HG02938 (cell line): ENCODE measurements at regions not wholly inside any gene's neighbourhood (a gene's known extent, or its start where the extent isn't known, plus 50 kb on each side); places are given as distances from the start of the nearest gene placed in this dataset.

ENCODE experiments used
- ATAC-seq: cut with Tn5 transposase; IDR thresholded peaks from one replicate; pipeline ENCODE4 v1.9.1; 2021; ENCODE audit warnings: mild to moderate bottlenecking, moderate library complexity; ENCODE audit not compliant: unreplicated experiment

DNA sequence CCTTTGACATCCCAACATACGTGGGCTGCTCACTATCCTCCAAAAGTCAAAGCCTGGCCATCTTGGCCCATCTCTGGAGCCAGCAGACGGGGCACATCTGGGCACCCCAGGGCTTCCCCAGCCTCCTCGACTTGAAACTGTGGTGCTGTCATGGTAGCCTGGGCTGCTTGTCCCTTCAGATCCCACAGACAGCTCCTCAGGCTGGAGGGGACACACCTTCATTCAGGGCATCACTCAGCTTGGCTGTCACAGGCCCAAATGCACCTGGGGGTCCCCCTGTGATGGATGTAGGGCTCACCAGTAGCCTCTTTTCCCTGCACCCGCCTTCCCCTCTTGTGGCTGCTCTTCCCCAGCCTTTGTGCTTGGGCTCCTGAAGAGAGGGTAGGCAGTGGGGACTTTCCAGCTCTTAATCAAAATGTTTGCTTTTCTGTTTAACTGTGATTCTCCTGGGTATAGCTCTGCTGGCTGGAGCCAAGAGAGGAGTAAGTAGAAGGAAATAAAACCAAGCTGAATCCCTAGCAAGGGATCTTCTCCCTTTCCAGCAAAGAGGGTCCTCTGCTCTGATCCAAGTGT is 92.3 kb downstream of the GYPC start:
- no peak for ATAC-seq

DNA sequence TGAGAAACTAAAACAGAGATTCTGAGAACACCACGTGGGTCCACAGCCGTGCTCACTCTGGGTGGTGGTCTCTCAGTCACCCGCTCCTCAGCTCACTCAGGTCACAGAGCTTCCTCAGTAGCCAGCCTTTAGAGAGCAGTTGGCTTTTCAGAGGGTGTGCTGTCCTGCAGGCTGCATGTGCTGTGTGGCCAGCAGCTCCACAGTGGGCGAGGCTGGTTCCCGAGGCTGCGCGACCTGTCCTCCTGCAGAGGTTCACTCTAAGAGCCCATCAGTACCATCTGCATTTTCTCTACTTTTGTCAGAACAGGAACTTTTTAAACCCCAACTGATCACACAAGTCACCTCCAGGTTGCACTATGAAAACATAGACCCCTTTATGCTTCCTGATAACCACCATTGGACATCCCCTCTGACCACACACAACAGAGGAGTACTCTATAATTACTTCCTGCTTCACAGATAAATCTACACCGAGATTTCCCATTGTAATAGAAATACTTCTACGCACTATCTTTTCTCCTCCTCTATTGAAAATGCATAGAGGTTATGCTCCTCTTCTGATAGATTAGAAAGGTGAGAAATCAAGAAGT is 93.1 kb downstream of the GYPC start:
- peak; percentile 14 for ATAC-seq

GRCh38 chr2:126749537-126749936 is 93.6 kb downstream of the GYPC start:
- ATAC-seq: peak; percentile 53

DNA sequence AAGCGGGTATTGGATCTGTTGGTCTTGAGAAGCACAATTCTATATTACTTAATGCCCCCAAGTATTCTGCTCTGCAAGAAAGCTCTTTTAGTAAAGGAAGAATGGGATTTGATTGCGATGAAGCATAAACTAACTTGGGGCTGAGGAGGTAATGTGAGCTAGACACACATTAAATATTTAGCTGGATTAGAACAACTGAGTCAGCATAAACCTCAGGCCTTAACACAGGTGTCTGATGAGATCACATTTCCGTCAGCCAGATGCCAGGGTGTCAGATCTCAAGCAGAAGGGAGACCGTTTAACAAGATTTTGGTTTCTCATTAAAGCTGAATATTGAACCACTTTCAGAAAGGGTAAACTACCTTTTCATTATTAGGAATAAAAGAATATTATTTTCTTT is 94.5 kb downstream of the GYPC start:
- no peak for ATAC-seq

- ATAC-seq: no peak
Observed at GRCh38 chr2:126751477-126751876, 95.5 kb downstream of the GYPC start.

- ATAC-seq: no peak
Observed at GRCh38 chr2:126752876-126753275, 96.9 kb downstream of the GYPC start.

DNA sequence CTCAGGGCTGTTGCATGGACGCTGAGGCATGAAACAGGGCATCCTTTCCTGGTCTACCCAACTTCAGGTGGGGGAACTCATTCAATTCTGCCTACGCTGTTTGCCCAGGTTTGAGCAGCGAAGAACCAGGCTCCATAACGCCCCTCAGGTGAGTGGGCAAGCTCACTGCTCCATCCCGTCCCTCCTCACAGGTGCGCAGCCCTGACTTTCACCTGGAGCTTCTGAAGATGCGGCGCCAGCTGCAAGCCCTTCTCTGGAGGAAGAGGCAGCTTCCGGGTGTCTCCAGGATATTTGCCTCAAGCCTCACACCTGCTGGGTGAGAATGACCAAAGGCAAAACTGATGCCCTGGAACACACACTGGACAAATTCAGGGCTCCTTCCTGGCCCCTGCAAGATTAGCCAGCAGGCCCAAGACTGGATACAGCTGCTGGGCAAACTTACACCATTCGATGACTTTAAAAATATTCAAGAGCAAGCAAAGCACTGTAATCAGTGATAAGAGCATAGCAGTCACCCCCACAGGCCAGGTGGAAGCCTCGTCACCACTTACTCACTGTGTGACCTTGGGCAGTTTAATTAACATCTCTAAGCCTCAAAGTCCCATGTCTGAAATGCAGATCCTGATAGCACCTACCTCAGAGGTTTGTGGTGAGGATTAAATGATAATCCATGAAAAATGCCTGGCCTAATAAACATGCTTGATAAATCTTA is 97.7 kb downstream of the GYPC start:
- ATAC-seq: no peak

DNA sequence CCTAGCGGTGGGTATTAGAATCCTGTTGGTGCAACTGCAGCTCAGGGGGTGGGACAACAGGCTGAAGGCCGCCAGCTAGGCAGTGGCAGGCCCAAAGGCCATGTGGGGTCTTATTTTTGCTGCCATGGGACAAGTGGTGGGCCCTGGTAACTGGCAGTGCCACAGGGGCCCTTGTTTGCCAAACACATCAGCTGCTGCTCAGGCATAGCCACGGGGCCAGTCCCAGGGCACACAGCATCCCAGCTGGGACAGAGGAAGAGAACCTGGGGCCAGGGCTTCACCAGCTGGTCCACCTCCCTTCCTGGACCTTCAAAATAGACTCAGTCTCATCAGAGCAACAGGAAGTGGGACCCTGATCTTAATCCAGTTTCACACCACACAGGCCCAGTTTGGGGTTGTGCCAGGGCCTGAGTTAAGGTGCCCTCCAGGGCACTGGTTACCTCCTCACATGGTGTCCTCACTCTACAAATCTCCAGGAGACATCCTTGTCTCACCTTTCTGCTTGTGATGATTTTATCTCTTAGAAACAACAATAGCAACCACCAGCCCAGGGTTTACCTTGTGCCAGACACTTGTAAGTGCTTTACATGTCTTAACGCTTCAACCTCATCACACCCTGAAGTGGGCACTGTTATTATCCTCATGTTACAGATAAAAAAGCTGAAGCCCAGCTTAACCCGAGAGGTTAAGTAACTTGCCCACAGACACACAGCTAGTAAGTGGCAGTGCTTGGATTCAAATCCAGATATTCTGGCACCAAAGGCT is 98.5 kb downstream of the GYPC start:
- ATAC-seq: no peak

DNA sequence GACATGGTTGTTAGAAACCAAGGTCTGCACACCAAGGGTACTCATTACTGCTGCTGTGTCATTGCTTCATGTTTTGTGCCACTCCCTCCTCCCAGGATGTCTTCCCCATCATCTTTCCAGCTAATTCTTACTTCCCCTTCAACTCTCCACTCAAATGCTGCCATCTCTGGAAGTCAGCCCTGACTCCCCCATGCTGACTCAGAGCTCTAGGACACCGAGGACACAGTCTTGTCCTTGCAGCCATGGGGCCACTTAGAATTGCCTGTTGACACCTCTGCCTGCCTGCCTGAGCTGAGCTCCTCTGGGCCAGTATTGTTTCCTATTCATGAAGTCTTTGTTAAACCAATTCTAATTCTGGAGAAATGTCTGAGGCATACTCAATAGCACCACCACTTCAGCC is 100.2 kb downstream of the GYPC start:
- ATAC-seq: no peak

GRCh38 chr2:126761256-126761980 is 105.5 kb downstream of the GYPC start:
- ATAC-seq: no peak

DNA sequence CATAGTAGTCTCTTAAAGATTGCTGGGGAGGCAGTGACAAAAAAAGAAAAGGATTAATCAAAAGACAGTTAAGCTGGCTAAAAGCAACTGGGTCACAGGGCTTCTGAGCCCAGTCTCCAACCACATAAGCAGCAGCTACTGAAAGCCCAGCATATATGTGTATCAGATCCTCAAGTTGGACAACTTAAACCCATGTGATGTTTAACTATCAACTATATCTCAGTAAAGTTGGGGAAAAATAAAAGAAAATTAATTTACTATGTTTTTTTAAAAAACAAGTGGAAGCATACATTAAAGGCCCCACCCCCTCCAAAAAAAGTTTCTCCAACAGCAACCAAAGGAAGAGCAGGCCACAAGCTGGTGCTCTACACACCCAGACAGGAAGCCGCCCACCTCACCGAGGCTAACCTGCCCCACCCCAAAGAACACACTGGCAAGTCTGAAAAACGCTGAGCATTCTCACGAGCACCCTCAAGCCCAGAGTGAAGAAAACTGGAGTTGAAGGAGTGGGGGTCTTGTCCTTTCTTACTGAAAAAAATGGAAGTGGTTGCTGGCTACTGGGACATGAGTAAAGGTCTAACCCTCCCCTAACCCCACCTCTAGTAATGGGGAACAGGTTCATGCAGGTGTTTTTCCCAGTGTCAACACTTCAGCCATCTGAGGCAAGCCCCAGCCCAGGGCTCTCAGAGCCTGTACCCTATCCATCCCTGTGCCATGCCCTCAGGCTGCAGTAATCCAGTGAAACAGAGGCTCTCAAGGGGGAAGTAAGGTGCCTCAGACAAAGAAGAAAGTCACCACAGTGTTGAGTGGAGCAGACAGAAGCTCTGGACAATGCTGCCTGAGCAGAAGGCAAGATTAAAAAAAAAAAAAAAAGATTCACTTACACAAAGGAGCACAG is 106.3 kb downstream of the GYPC start:
- ATAC-seq: no peak

GRCh38 chr2:126764686-126765265 is 108.8 kb downstream of the GYPC start:
- no peak for ATAC-seq

- no peak for ATAC-seq
Observed at GRCh38 chr2:126765395-126765794, 109.4 kb downstream of the GYPC start.

DNA sequence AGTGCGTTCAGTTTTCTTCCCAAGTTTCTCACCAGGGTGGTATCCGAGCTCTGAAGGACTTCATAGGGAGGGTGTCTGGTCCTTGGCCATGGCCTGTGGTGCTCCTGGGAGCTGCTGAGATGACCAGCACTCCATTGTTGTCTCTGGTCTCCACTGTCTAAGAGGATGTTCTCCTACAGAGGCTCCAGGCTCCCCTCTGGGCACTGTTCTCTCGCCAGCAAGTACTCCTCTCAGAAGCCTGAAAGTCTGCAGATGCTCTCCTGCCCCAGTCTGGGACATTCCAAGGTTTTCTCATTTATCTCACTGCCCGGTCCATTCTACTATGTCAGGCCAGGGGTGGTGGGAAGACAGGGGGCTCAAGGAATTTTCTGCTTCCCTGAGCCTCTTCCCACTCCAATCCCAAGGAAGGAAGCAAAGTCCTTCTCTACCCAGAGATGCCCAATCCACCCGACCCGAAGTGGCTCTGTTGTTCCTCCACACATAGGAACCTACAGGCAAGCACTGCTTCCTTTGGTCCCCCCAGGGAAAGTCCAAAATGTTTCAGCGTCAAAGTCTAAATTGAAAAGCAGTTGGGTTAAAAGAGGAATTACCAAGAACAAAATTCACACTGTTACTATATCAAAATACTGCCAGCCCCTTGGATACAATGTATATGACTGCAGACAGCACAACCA is 110.5 kb downstream of the GYPC start:
- ATAC-seq: no peak

- ATAC-seq: no peak
Observed at GRCh38 chr2:126766969-126767296, 111.0 kb downstream of the GYPC start.

- no peak for ATAC-seq
Observed at GRCh38 chr2:126769118-126769517, 113.2 kb downstream of the GYPC start.

DNA sequence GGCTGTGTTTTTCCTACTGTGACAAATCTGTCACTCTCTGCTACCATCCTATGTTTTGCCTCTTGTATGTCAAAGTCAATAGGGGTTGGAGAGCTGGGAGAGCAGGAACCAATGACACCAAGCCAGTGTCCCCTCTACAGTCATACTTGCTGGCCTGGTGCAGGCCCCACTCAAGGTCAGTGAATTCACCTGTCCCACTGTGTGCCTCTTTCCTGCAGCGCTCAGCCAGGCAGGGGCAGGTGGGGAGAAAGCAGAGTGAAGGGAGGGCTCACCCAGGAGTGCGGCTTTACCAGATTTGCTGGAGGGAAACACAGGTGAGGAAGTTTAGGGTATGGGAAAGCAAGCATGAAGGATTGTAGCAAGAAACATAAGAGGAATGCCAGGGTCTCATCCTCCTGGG is 114.5 kb downstream of the GYPC start:
- ATAC-seq: no peak

DNA sequence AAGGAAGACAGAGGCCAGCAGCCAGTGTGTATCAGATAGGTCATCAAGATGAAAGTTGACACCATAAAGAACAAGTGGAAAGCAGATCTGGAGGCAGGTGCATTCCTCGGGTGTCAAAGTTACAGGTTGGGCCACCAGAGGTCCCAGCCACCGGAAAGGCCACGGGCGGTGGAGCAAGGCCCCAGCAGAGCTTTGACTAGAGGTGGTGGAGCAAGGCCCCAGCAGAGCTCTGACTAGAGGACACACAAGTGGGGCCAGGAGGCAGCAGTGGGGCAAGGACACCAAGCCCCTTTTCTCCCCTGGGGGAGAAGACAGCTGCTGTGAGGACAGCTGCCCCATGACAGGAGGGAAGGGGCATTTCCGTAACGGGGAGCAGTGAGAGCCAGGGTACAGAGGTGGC is 115.1 kb downstream of the GYPC start:
- no peak for ATAC-seq

DNA sequence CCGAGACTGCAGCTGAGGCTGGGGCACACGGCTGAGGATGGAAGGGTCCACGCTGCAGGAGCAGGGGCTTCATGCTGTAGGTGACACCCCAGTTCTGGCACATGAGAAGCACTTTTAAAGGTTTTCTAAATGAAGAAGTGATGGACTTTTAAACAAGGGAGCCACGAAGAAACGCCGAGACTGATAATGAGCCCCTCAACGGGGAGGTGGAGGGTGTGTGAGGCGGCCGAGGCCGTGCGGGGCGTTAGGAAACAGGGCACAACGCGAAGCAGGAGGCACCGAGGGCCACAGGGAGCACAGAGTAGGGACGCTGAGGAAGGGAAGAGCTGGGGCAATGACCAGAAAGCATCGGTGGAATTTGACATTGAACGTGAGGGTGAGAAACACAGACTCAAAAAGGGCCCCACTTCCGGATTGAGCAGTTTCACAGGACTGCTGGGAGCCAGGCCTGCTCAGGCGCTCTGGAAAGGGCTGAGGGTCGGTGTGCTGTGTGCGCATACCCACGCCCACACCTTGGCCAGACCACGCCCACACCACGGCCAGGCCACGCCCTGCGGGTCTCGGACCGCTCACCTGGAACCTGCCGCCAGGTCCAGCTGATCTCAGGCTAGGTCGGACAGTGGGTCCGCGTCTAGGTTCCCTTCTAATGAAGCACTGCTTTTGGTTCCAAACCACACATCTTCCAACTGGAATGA is 115.7 kb downstream of the GYPC start:
- no peak for ATAC-seq
